ENCODE measurements at regions not wholly inside any gene's neighbourhood (a gene's known extent, or its start where the extent isn't known, plus 50 kb on each side); places are given as distances from the start of the nearest gene placed in this dataset.
"Not testable (repeated sequence)": the region's sequence is repeated elsewhere in the genome, so short reads cannot be mapped to it uniquely, and the experiment has no call there.

GRCh38 chr12:131520553-131520952, 190.3 kb upstream of the SFSWAP start:
- H2BK5ac ChIP-seq (ENCODE audit: low read depth, low read length, poor library complexity); H3K27me3 ChIP-seq (ENCODE audit: insufficient read depth, low read length); H3K4ac ChIP-seq (ENCODE audit: low read depth, low read length); DNase-seq; H3K36me3 ChIP-seq (ENCODE audit: control insufficient read depth in 1 of 2, insufficient read depth in 2 of 2, low read length in 2 of 2); H3K79me1 ChIP-seq (ENCODE audit: low read length); H3K14ac ChIP-seq (ENCODE audit: low read length); H3K4me2 ChIP-seq (ENCODE audit: low read length); H3K4me1 ChIP-seq (ENCODE audit: control insufficient read depth in 1 of 2, insufficient read depth in 2 of 2, low read length in 2 of 2); H4K12ac ChIP-seq (ENCODE audit: low read depth, low read length); H3K9me3 ChIP-seq (ENCODE audit: insufficient read depth, low read depth, low read length); H2AFZ ChIP-seq (ENCODE audit: insufficient read depth, low read length, poor library complexity); H3K23ac ChIP-seq (ENCODE audit: low read length); H3K27ac ChIP-seq (ENCODE audit: low read depth, low read length); H3K4me3 ChIP-seq (ENCODE audit: low read depth, low read length); H4K8ac ChIP-seq (ENCODE audit: low read depth, low read length); H2AK5ac ChIP-seq (ENCODE audit: low read length); H2BK12ac ChIP-seq (ENCODE audit: low read length); H4K91ac ChIP-seq (ENCODE audit: low read depth, low read length); H3K18ac ChIP-seq (ENCODE audit: low read length); H2BK120ac ChIP-seq (ENCODE audit: insufficient read depth, low read length, poor library complexity); H3K9ac ChIP-seq (ENCODE audit: low read length); H3K79me2 ChIP-seq (ENCODE audit: control insufficient read depth, insufficient read depth, low read length, poor library complexity): not testable (repeated sequence)
- WGBS (ENCODE audit: extremely low coverage, insufficient coverage, insufficient read length): no CpG with 5 or more reads among the region's 8 CpGs

GRCh38 chr12:131521326-131521725, 189.6 kb upstream of the SFSWAP start:
- Histone ChIP-seq H3K9ac (ENCODE audit: low read length) (no peak overlapping the region), H3K27me3 (ENCODE audit: insufficient read depth, low read length) (no peaks in the 10 kb centered on the region), H4K8ac (ENCODE audit: low read depth, low read length) (no peak overlapping the region), H2AK5ac (ENCODE audit: low read length) (no peak overlapping the region), H3K4me2 (ENCODE audit: low read length) (no peak overlapping the region), H3K9me3 (ENCODE audit: insufficient read depth, low read depth, low read length) (peaks cover 6% of the 10 kb centered on the region), H3K36me3 (ENCODE audit: control insufficient read depth in 1 of 2, insufficient read depth in 2 of 2, low read length in 2 of 2) (no peaks in the 10 kb centered on the region), H3K4me1 (ENCODE audit: control insufficient read depth in 1 of 2, insufficient read depth in 2 of 2, low read length in 2 of 2) (no peaks in the 10 kb centered on the region), H4K91ac (ENCODE audit: low read depth, low read length) (no peak overlapping the region), H2BK120ac (ENCODE audit: insufficient read depth, low read length, poor library complexity) (no peak overlapping the region), H2BK5ac (ENCODE audit: low read depth, low read length, poor library complexity) (no peak overlapping the region), H2BK12ac (ENCODE audit: low read length) (no peak overlapping the region), H2AFZ (ENCODE audit: insufficient read depth, low read length, poor library complexity) (no peak overlapping the region), H3K14ac (ENCODE audit: low read length) (no peak overlapping the region), H3K79me1 (ENCODE audit: low read length) (no peaks in the 10 kb centered on the region), H3K79me2 (ENCODE audit: control insufficient read depth, insufficient read depth, low read length, poor library complexity) (no peaks in the 10 kb centered on the region), H3K4me3 (ENCODE audit: low read depth, low read length) (no peak overlapping the region), H3K4ac (ENCODE audit: low read depth, low read length) (no peak overlapping the region), H3K23ac (ENCODE audit: low read length) (no peak overlapping the region), H3K18ac (ENCODE audit: low read length) (no peak overlapping the region), H4K12ac (ENCODE audit: low read depth, low read length) (no peak overlapping the region), H3K27ac (ENCODE audit: low read depth, low read length) (no peak overlapping the region)
- DNase-seq: no peak
- no CpG with 5 or more reads among the region's 6 CpGs for WGBS (ENCODE audit: extremely low coverage, insufficient coverage, insufficient read length)

- H2BK12ac ChIP-seq (ENCODE audit: low read length): no peak overlapping the region
- H2BK5ac ChIP-seq (ENCODE audit: low read depth, low read length, poor library complexity): no peak overlapping the region
- WGBS (ENCODE audit: extremely low coverage, insufficient coverage, insufficient read length): no CpG with 5 or more reads among the region's 23 CpGs
- no peak overlapping the region for H3K4me3 ChIP-seq (ENCODE audit: low read depth, low read length)
- no peak overlapping the region for H4K91ac ChIP-seq (ENCODE audit: low read depth, low read length)
- no peaks in the 10 kb centered on the region for H3K27me3 ChIP-seq (ENCODE audit: insufficient read depth, low read length)
- H3K4me2 ChIP-seq (ENCODE audit: low read length): no peak overlapping the region
- no peaks in the 10 kb centered on the region for H3K36me3 ChIP-seq (ENCODE audit: control insufficient read depth in 1 of 2, insufficient read depth in 2 of 2, low read length in 2 of 2)
- H3K9me3 ChIP-seq (ENCODE audit: insufficient read depth, low read depth, low read length): peaks cover 8% of the 10 kb centered on the region
- no peak overlapping the region for H3K14ac ChIP-seq (ENCODE audit: low read length)
- no peak overlapping the region for H3K23ac ChIP-seq (ENCODE audit: low read length)
- H3K4ac ChIP-seq (ENCODE audit: low read depth, low read length): no peak overlapping the region
- no peak for DNase-seq
- H3K18ac ChIP-seq (ENCODE audit: low read length): no peak overlapping the region
- H4K8ac ChIP-seq (ENCODE audit: low read depth, low read length): no peak overlapping the region
- H2AFZ ChIP-seq (ENCODE audit: insufficient read depth, low read length, poor library complexity): no peak overlapping the region
- no peak overlapping the region for H3K27ac ChIP-seq (ENCODE audit: low read depth, low read length)
- H3K79me1 ChIP-seq (ENCODE audit: low read length): no peaks in the 10 kb centered on the region
- H3K79me2 ChIP-seq (ENCODE audit: control insufficient read depth, insufficient read depth, low read length, poor library complexity): no peaks in the 10 kb centered on the region
- no peak overlapping the region for H4K12ac ChIP-seq (ENCODE audit: low read depth, low read length)
- no peak overlapping the region for H2AK5ac ChIP-seq (ENCODE audit: low read length)
- H3K9ac ChIP-seq (ENCODE audit: low read length): no peak overlapping the region
- no peak overlapping the region for H2BK120ac ChIP-seq (ENCODE audit: insufficient read depth, low read length, poor library complexity)
- H3K4me1 ChIP-seq (ENCODE audit: control insufficient read depth in 1 of 2, insufficient read depth in 2 of 2, low read length in 2 of 2): no peaks in the 10 kb centered on the region
Measured at GRCh38 chr12:131525795-131526508, 184.9 kb upstream of the SFSWAP start.

- Histone ChIP-seq H3K9me3 (ENCODE audit: insufficient read depth, low read depth, low read length) (peaks cover 5% of the 10 kb centered on the region), H3K4ac (ENCODE audit: low read depth, low read length) (no peak overlapping the region), H2BK5ac (ENCODE audit: low read depth, low read length, poor library complexity) (no peak overlapping the region), H3K9ac (ENCODE audit: low read length) (no peak overlapping the region), H3K79me1 (ENCODE audit: low read length) (no peaks in the 10 kb centered on the region), H3K14ac (ENCODE audit: low read length) (no peak overlapping the region), H3K79me2 (ENCODE audit: control insufficient read depth, insufficient read depth, low read length, poor library complexity) (no peaks in the 10 kb centered on the region), H2AFZ (ENCODE audit: insufficient read depth, low read length, poor library complexity) (no peak overlapping the region), H3K4me3 (ENCODE audit: low read depth, low read length) (no peak overlapping the region), H4K8ac (ENCODE audit: low read depth, low read length) (no peak overlapping the region), H3K18ac (ENCODE audit: low read length) (no peak overlapping the region), H3K23ac (ENCODE audit: low read length) (no peak overlapping the region), H3K27ac (ENCODE audit: low read depth, low read length) (no peak overlapping the region), H3K4me2 (ENCODE audit: low read length) (no peak overlapping the region), H2BK12ac (ENCODE audit: low read length) (no peak overlapping the region), H3K27me3 (ENCODE audit: insufficient read depth, low read length) (peaks cover 4% of the 10 kb centered on the region), H4K12ac (ENCODE audit: low read depth, low read length) (no peak overlapping the region), H2BK120ac (ENCODE audit: insufficient read depth, low read length, poor library complexity) (no peak overlapping the region), H3K36me3 (ENCODE audit: control insufficient read depth in 1 of 2, insufficient read depth in 2 of 2, low read length in 2 of 2) (no peaks in the 10 kb centered on the region), H4K91ac (ENCODE audit: low read depth, low read length) (no peak overlapping the region), H3K4me1 (ENCODE audit: control insufficient read depth in 1 of 2, insufficient read depth in 2 of 2, low read length in 2 of 2) (no peaks in the 10 kb centered on the region), H2AK5ac (ENCODE audit: low read length) (no peak overlapping the region)
- no CpG with 5 or more reads among the region's 11 CpGs for WGBS (ENCODE audit: extremely low coverage, insufficient coverage, insufficient read length)
- no peak for DNase-seq
Measured at GRCh38 chr12:131527092-131527491, 183.8 kb upstream of the SFSWAP start.

All from trophoblast cell (in vitro differentiated cells and primary cell).